ENCODE measurements at regions not wholly inside any gene's neighbourhood (a gene's known extent, or its start where the extent isn't known, plus 50 kb on each side); places are given as distances from the start of the nearest gene placed in this dataset.

DNA sequence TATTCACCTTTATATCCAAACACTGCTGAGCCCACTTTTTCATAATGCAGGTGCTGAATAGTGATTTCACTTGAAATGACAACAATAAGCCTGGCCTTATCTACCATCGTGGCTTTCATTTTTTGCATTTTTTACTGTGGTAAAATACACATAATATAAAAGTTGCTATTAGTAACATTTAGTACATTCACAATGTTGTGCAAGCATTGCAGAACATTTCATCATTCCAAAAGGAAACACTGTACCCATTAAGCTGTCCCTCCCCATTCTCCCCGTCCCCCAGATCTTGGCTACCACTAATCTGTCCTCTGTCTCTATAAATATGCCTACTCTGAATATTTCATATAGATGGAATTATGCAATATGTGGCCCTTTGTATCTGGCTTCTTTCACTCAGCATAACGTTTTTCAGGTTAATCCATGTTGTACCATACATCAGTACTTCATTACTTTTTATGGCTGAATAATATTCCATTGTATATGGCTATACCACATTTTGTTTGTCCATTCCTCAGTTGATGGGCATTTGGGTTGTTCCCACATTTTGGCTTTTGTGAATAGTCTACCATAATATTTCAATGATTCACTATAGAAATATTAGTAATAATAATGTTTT lies 68.5 kb upstream of the ARID5B start:
- Mint-ChIP-seq H3K27me3 (no peaks in the 10 kb centered on the region), H3K9me3 (ENCODE audit: insufficient read depth) (no peaks in the 10 kb centered on the region), H3K27ac (no peak overlapping the region), H3K4me3 (no peak overlapping the region), H3K4me1 (no peaks in the 10 kb centered on the region)
- Histone ChIP-seq H3K27ac (ENCODE audit: low read length in 2 of 2) (no peak overlapping the region), H3K4me1 (ENCODE audit: control insufficient read depth in 2 of 2, insufficient read depth in 2 of 2, low read length in 2 of 2) (no peaks in the 10 kb centered on the region), H3K9me3 (ENCODE audit: control extremely low read depth in 1 of 3, control insufficient read depth in 2 of 3, insufficient read depth in 1 of 3, low read length in 2 of 3) (no peaks in the 10 kb centered on the region), H3K36me3 (replicated peaks in 1 of 2; ENCODE audit: control extremely low read depth in 1 of 2, control insufficient read depth in 1 of 2, extremely low read depth in 1 of 2, insufficient read depth in 2 of 2, low read length in 1 of 2) (no peaks in the 10 kb centered on the region), H3K9ac (ENCODE audit: low read length) (no peak overlapping the region), H3K4me3 (ENCODE audit: control extremely low read depth in 1 of 5, extremely low read depth in 1 of 5, insufficient read depth in 1 of 5, low read depth in 2 of 5, low read length in 4 of 5) (no peak overlapping the region), H3K27me3 (replicated peaks in 1 of 4; ENCODE audit: control extremely low read depth in 1 of 4, control insufficient read depth in 3 of 4, insufficient read depth in 4 of 4, low read length in 3 of 4) (no peaks in the 10 kb centered on the region), H3K79me2 (ENCODE audit: control insufficient read depth, insufficient read depth, low read length) (no peaks in the 10 kb centered on the region), H4K20me1 (ENCODE audit: control insufficient read depth, insufficient read depth, low read length, poor library complexity, severe bottlenecking) (no peaks in the 10 kb centered on the region), H3K4me2 (replicated peaks; ENCODE audit: low read depth, low read length, poor library complexity, severe bottlenecking) (no peak overlapping the region), H2AFZ (ENCODE audit: insufficient read depth, low read depth, low read length, poor library complexity, severe bottlenecking) (no peak overlapping the region)
- no peak for DNase-seq
- no peak for ATAC-seq (ENCODE audit: low read depth)
- intact Hi-C loops (cut with micrococcal nuclease): no loop called here
- CTCF ChIA-PET: no interaction called here
- POLR2A ChIA-PET: no interaction called here
- TF ChIP-seq, protein P1, sequence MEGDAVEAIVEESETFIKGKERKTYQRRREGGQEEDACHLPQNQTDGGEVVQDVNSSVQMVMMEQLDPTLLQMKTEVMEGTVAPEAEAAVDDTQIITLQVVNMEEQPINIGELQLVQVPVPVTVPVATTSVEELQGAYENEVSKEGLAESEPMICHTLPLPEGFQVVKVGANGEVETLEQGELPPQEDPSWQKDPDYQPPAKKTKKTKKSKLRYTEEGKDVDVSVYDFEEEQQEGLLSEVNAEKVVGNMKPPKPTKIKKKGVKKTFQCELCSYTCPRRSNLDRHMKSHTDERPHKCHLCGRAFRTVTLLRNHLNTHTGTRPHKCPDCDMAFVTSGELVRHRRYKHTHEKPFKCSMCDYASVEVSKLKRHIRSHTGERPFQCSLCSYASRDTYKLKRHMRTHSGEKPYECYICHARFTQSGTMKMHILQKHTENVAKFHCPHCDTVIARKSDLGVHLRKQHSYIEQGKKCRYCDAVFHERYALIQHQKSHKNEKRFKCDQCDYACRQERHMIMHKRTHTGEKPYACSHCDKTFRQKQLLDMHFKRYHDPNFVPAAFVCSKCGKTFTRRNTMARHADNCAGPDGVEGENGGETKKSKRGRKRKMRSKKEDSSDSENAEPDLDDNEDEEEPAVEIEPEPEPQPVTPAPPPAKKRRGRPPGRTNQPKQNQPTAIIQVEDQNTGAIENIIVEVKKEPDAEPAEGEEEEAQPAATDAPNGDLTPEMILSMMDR (IDR thresholded peaks at IDR 0.05): no peak
- no peak for TF ChIP-seq EZH2 (IDR thresholded peaks at IDR 0.05; ENCODE audit: borderline replicate concordance, insufficient read depth, low read depth, low read length, poor library complexity, severe bottlenecking)
- no CpG with 5 or more reads among the region's 3 CpGs for WGBS (ENCODE audit: insufficient coverage)

DNA sequence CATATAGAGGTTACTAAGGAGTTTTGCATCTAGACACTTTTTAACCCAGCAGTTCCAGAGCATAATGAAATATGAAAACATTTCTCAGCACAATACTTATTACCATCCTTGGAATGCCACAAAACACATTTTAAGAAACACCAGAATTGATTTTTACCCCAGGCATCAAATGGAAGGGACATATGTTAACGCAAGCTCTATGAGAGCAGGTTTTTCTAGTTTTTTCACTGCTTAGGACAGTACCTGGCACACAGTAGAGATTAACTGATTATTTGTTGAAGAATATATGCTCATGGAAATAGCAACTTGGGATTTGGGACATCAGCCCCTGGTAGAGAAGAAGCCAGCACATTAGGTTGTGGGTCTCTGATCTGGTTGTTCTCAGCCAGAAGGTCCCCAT lies 67.0 kb upstream of the ARID5B start:
- intact Hi-C loops (cut with micrococcal nuclease): no loop called here

More for the DNA sequence above, 67.0 kb upstream of the ARID5B start:
- 100% methylated on average over 1 of the region's 1 CpG for WGBS (ENCODE audit: insufficient coverage)
- Mint-ChIP-seq H3K9me3 (ENCODE audit: insufficient read depth) (no peaks in the 10 kb centered on the region), H3K27me3 (no peaks in the 10 kb centered on the region), H3K27ac (no peak overlapping the region), H3K4me3 (no peak overlapping the region), H3K4me1 (no peaks in the 10 kb centered on the region)
- Histone ChIP-seq H3K9ac (ENCODE audit: low read length) (no peak overlapping the region), H3K27me3 (replicated peaks in 1 of 4; ENCODE audit: control extremely low read depth in 1 of 4, control insufficient read depth in 3 of 4, insufficient read depth in 4 of 4, low read length in 3 of 4) (no peaks in the 10 kb centered on the region), H2AFZ (ENCODE audit: insufficient read depth, low read depth, low read length, poor library complexity, severe bottlenecking) (no peak overlapping the region), H3K9me3 (ENCODE audit: control extremely low read depth in 1 of 3, control insufficient read depth in 2 of 3, insufficient read depth in 1 of 3, low read length in 2 of 3) (no peaks in the 10 kb centered on the region), H3K4me2 (replicated peaks; ENCODE audit: low read depth, low read length, poor library complexity, severe bottlenecking) (no peak overlapping the region), H3K27ac (ENCODE audit: low read length in 2 of 2) (no peak overlapping the region), H3K36me3 (replicated peaks in 1 of 2; ENCODE audit: control extremely low read depth in 1 of 2, control insufficient read depth in 1 of 2, extremely low read depth in 1 of 2, insufficient read depth in 2 of 2, low read length in 1 of 2) (no peaks in the 10 kb centered on the region), H3K4me1 (ENCODE audit: control insufficient read depth in 2 of 2, insufficient read depth in 2 of 2, low read length in 2 of 2) (no peaks in the 10 kb centered on the region), H4K20me1 (ENCODE audit: control insufficient read depth, insufficient read depth, low read length, poor library complexity, severe bottlenecking) (no peaks in the 10 kb centered on the region), H3K4me3 (ENCODE audit: control extremely low read depth in 1 of 5, extremely low read depth in 1 of 5, insufficient read depth in 1 of 5, low read depth in 2 of 5, low read length in 4 of 5) (no peak overlapping the region), H3K79me2 (ENCODE audit: control insufficient read depth, insufficient read depth, low read length) (no peaks in the 10 kb centered on the region)
- ChIA-PET CTCF (interaction anchor here (0.7 to 1.5 kb wide), 3 partner anchors 83 to 693 kb away, joined by 6 to 15 read pairs (median 8); no protein-coding TSS in a partner anchor), POLR2A (no interaction called here)
- ATAC-seq (ENCODE audit: low read depth) (no peak), DNase-seq (no peak)
- TF ChIP-seq, protein P1 (IDR thresholded peaks at IDR 0.05): no peak
- TF ChIP-seq EZH2 (IDR thresholded peaks at IDR 0.05; ENCODE audit: borderline replicate concordance, insufficient read depth, low read depth, low read length, poor library complexity, severe bottlenecking): no peak
